CD14-positive monocyte (primary cell): ENCODE measurements at regions not wholly inside any gene's neighbourhood (a gene's known extent, or its start where the extent isn't known, plus 50 kb on each side); places are given as distances from the start of the nearest gene placed in this dataset.

Source experiments
- DNase-seq, 3 donors: peaks; one replicate each; pipeline ENCODE4 v3.0.0-alpha.2; 2011 to 2022
- H2AFZ ChIP-seq: 2 replicates; pipeline ENCODE4 v1.6.0; 2012; ENCODE audit warnings: mild to moderate bottlenecking, low read depth, low read length, inconsistent platforms; ENCODE audit not compliant: insufficient read depth, poor library complexity, severe bottlenecking
- H3K27ac ChIP-seq, 2 donors: 1 replicate in 1 of 2; 2 replicates in 1 of 2; pipeline ENCODE4 v1.5.1; 2012 to 2013; ENCODE audit warnings: low read length in 2 of 2, control low read depth in 1 of 2, inconsistent platforms in 1 of 2, low read depth in 1 of 2, mild to moderate bottlenecking in 1 of 2
- H3K27me3 ChIP-seq, 2 donors: one replicate each; pipeline versions ENCODE4 v1.6.0 to v1.6.1; 2011 to 2013; ENCODE audit warnings: low read length in 2 of 2; ENCODE audit not compliant: control insufficient read depth in 2 of 2, insufficient read depth in 2 of 2
- H3K36me3 ChIP-seq, 2 donors: replicated peaks in 1 of 2; 1 replicate in 1 of 2; 2 replicates in 1 of 2; pipeline versions ENCODE4 v1.5.1 to v1.6.1; 2012 to 2013; ENCODE audit warnings: low read length in 2 of 2, control low read depth in 1 of 2, inconsistent platforms in 1 of 2, mild to moderate bottlenecking in 1 of 2; ENCODE audit not compliant: insufficient read depth in 2 of 2, control insufficient read depth in 1 of 2
- H3K4me1 ChIP-seq, 2 donors: 1 replicate in 1 of 2; 2 replicates in 1 of 2; pipeline versions ENCODE4 v1.5.1 to v1.6.1; 2012 to 2013; ENCODE audit warnings: low read length in 2 of 2, control low read depth in 1 of 2, inconsistent platforms in 1 of 2, mild to moderate bottlenecking in 1 of 2, moderate library complexity in 1 of 2; ENCODE audit not compliant: insufficient read depth in 2 of 2, control insufficient read depth in 1 of 2
- H3K4me2 ChIP-seq: replicated peaks from 2 replicates; pipeline ENCODE3; 2012; ENCODE audit warnings: low read length, moderate library complexity, mild to moderate bottlenecking; ENCODE audit not compliant: poor library complexity, severe bottlenecking; ENCODE audit errors: extremely low read depth
- H3K4me3 ChIP-seq, 3 experiments: fragments of 200-600 bp in 1 of 3; sonication (generic) in 1 of 3; replicated peaks in 1 of 3; 1 replicate in 2 of 3; 2 replicates in 1 of 3; pipeline ENCODE4 v1.5.1; 2011 to 2013; ENCODE audit warnings: low read length in 3 of 3, mild to moderate bottlenecking in 3 of 3, control low read depth in 2 of 3, low read depth in 2 of 3, inconsistent platforms in 1 of 3, moderate library complexity in 1 of 3
- H3K79me2 ChIP-seq: 2 replicates; pipeline ENCODE4 v1.6.0; 2012; ENCODE audit warnings: mild to moderate bottlenecking, control low read depth, inconsistent platforms, low read length, moderate library complexity; ENCODE audit not compliant: insufficient read depth
- H3K9ac ChIP-seq: 2 replicates; pipeline ENCODE4 v1.6.0; 2017; ENCODE audit warnings: low read length, mild to moderate bottlenecking; ENCODE audit not compliant: insufficient read depth, poor library complexity, severe bottlenecking
- H3K9me3 ChIP-seq, 2 donors: replicated peaks in 1 of 2; 1 replicate in 1 of 2; 2 replicates in 1 of 2; pipeline versions ENCODE4 v1.5.1 to v1.6.1; 2012 to 2013; ENCODE audit warnings: low read length in 2 of 2, control low read depth in 1 of 2; ENCODE audit not compliant: control insufficient read depth in 1 of 2, insufficient read depth in 1 of 2
- H4K20me1 ChIP-seq: 2 replicates; pipeline ENCODE4 v1.6.0; 2012; ENCODE audit warnings: mild to moderate bottlenecking, low read length, control low read depth, moderate library complexity; ENCODE audit not compliant: insufficient read depth
- H3K27ac Mint-ChIP-seq, 7 donors: one replicate each; pipeline ENCODE4 v1.8.0; 2020; ENCODE audit warnings: mild to moderate bottlenecking in 7 of 7, mixed read lengths in 7 of 7, moderate library complexity in 6 of 7, inconsistent platforms in 2 of 7
- H3K27me3 Mint-ChIP-seq, 3 donors: one replicate each; pipeline ENCODE4 v1.8.0; 2021 to 2022; ENCODE audit warnings: low read depth in 3 of 3, mild to moderate bottlenecking in 3 of 3, mixed read lengths in 3 of 3, moderate library complexity in 3 of 3, inconsistent platforms in 1 of 3
- H3K36me3 Mint-ChIP-seq, 2 donors: one replicate each; pipeline ENCODE4 v1.8.0; 2020; ENCODE audit warnings: mixed read lengths in 2 of 2, inconsistent platforms in 1 of 2, mild to moderate bottlenecking in 1 of 2
- H3K4me1 Mint-ChIP-seq: one replicate; pipeline ENCODE4 v1.8.0; 2020; ENCODE audit warnings: mild to moderate bottlenecking, mixed read lengths
- H3K4me3 Mint-ChIP-seq, 2 donors: one replicate each; pipeline ENCODE4 v1.8.0; 2020; ENCODE audit warnings: mild to moderate bottlenecking in 2 of 2, mixed read lengths in 2 of 2, moderate library complexity in 1 of 2
- H3K9me3 Mint-ChIP-seq, 7 donors: one replicate each; pipeline ENCODE4 v1.8.0; 2020 to 2022; ENCODE audit warnings: mixed read lengths in 7 of 7, mild to moderate bottlenecking in 6 of 7, moderate library complexity in 6 of 7, inconsistent platforms in 2 of 7
- CTCF ChIP-seq: fragments of 200-600 bp; IDR thresholded peaks from one replicate; pipeline ENCODE4 v1.8.0; 2022; ENCODE audit warnings: antibody characterized with exemption, mild to moderate bottlenecking
- WGBS: methylation state at CpG from one replicate; pipeline ENCODE4 v1.1.5; 2013; ENCODE audit warnings: missing lambda C conversion rate; ENCODE audit not compliant: insufficient coverage; 5-methylcytosine and 5-hydroxymethylcytosine counted together
- intact Hi-C, 2 donors: fragments of 100-400 bp; cut with micrococcal nuclease; formaldehyde crosslinking; loops; one replicate each; pipeline versions ENCODE4 v1.15.0 to v1.15.1; 2023

GRCh38 chr3:79848876-79849275, 81.1 kb upstream of the ROBO1 start:
- H3K4me1 ChIP-seq: no peaks in the 10 kb centered on the region
- no peak overlapping the region for H3K4me3 Mint-ChIP-seq
- WGBS: no CpG with 5 or more reads among the region's 4 CpGs

GRCh38 chr3:79847928-79848327, 80.1 kb upstream of the ROBO1 start:
- intact Hi-C loops: no loop called here
- no CpG with 5 or more reads among the region's 3 CpGs for WGBS
- no peak for DNase-seq
- no peak overlapping the region for H3K4me2 ChIP-seq
- H3K27ac Mint-ChIP-seq: no peak overlapping the region
- no peaks in the 10 kb centered on the region for H3K4me1 ChIP-seq
- H3K4me3 Mint-ChIP-seq: no peak overlapping the region
- no peaks in the 10 kb centered on the region for H3K9me3 ChIP-seq
- H3K36me3 Mint-ChIP-seq: no peaks in the 10 kb centered on the region
- H3K36me3 ChIP-seq: no peaks in the 10 kb centered on the region
- no peaks in the 10 kb centered on the region for H3K27me3 Mint-ChIP-seq
- no peak overlapping the region for H3K27ac ChIP-seq
- no peak for TF ChIP-seq CTCF
- peaks cover 0 to 2% (median 0%) of the 10 kb centered on the region in 7 donors for H3K9me3 Mint-ChIP-seq
- no peaks in the 10 kb centered on the region for H3K27me3 ChIP-seq
- H4K20me1 ChIP-seq: no peaks in the 10 kb centered on the region
- H3K9ac ChIP-seq: no peak overlapping the region
- no peaks in the 10 kb centered on the region for H3K79me2 ChIP-seq
- no peak overlapping the region for H2AFZ ChIP-seq
- H3K4me1 Mint-ChIP-seq: no peaks in the 10 kb centered on the region
- no peak overlapping the region for H3K4me3 ChIP-seq

More at GRCh38 chr3:79848876-79849275, 81.1 kb upstream of the ROBO1 start:
- no peak overlapping the region for H3K27ac ChIP-seq
- no peaks in the 10 kb centered on the region for H3K4me1 Mint-ChIP-seq
- H4K20me1 ChIP-seq: no peaks in the 10 kb centered on the region
- TF ChIP-seq CTCF: no peak
- H3K27me3 Mint-ChIP-seq: no peaks in the 10 kb centered on the region
- no peaks in the 10 kb centered on the region for H3K79me2 ChIP-seq
- no peaks in the 10 kb centered on the region for H3K36me3 ChIP-seq
- H3K4me3 ChIP-seq: no peak overlapping the region
- no peaks in the 10 kb centered on the region for H3K36me3 Mint-ChIP-seq
- DNase-seq: no peak
- no peaks in the 10 kb centered on the region for H3K27me3 ChIP-seq
- no peak overlapping the region for H3K27ac Mint-ChIP-seq
- H3K9me3 ChIP-seq: no peaks in the 10 kb centered on the region
- H2AFZ ChIP-seq: no peak overlapping the region
- H3K9ac ChIP-seq: no peak overlapping the region
- intact Hi-C loops: no loop called here
- peaks cover 0 to 2% (median 0%) of the 10 kb centered on the region in 7 donors for H3K9me3 Mint-ChIP-seq
- H3K4me2 ChIP-seq: no peak overlapping the region
